ENCODE measurements at regions not wholly inside any gene's neighbourhood (a gene's known extent, or its start where the extent isn't known, plus 50 kb on each side); places are given as distances from the start of the nearest gene placed in this dataset.
"Not testable (repeated sequence)": the region's sequence is repeated elsewhere in the genome, so short reads cannot be mapped to it uniquely, and the experiment has no call there.

- H3K27ac Mint-ChIP-seq = no peak overlapping the region
- H3K9me3 Mint-ChIP-seq = peaks cover 1% of the 10 kb centered on the region
- H3K36me3 Mint-ChIP-seq = no peaks in the 10 kb centered on the region
- DNase-seq (no peak), ATAC-seq (ENCODE audit: low read depth) (no peak)
- no peak overlapping the region for H3K4me3 Mint-ChIP-seq
- POLR2A ChIA-PET = no interaction called here
- H3K4me1 Mint-ChIP-seq = no peaks in the 10 kb centered on the region
- H3K27me3 Mint-ChIP-seq = no peaks in the 10 kb centered on the region
These were observed 205.6 kb downstream of the ZIC3 start for GRCh38 chrX:137771537-137771936.

DNA sequence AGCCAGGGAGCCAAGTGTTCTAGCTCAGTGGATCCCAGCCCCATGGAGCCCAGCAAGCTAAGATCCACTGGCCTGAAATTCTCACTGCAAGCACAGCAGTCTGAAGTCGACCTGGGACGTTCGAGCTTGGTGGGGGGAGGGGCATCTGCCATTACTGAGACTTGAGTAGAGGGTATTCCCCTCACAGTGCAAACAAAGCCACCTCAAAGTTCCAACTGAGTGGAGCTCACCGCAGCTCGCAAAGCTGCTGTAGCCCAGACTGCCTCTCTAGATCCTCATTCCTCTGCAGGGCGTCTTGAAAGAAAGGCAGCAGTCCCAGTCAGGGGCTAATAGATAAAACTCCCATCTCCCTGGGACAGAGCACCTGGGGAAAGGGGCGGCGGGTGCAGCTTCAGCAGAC is 226.3 kb downstream of the ZIC3 start:
- POLR2A ChIA-PET = no interaction called here
- H3K9me3 Mint-ChIP-seq = peaks cover 4% of the 10 kb centered on the region
- H3K36me3 Mint-ChIP-seq = no peaks in the 10 kb centered on the region
- no peak overlapping the region for H3K4me3 Mint-ChIP-seq
- ATAC-seq (ENCODE audit: low read depth) (no peak), DNase-seq (no peak)
- no peak overlapping the region for H3K27ac Mint-ChIP-seq
- H3K4me1 Mint-ChIP-seq = no peaks in the 10 kb centered on the region
- no peaks in the 10 kb centered on the region for H3K27me3 Mint-ChIP-seq

GRCh38 chrX:137797926-137798325 is 232.0 kb downstream of the ZIC3 start:
- POLR2A ChIA-PET; H3K4me3 Mint-ChIP-seq; H3K27ac Mint-ChIP-seq; H3K9me3 Mint-ChIP-seq; H3K27me3 Mint-ChIP-seq; DNase-seq; ATAC-seq (ENCODE audit: low read depth); H3K4me1 Mint-ChIP-seq; H3K36me3 Mint-ChIP-seq: not testable (repeated sequence)

DNA sequence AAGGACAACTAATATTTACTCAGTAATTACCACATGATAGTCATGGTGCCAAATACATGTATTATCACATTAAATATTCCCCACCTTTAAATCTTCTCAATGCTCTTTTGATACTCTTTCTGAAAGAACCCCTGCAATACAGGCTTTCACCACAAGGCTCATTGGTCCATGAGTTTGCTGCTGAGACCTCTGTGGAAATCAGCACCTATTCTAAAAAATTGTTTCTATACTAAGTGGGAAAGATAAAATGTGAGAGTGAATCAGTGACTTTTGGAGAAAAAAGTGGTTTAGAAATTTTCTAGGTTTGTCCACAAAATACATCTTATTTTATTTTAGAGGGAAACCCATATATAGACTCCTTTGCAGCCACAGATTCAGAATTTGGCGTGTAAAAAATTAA is 257.3 kb downstream of the ZIC3 start:
- Mint-ChIP-seq H3K27ac (no peak overlapping the region), H3K4me3 (no peak overlapping the region), H3K27me3 (no peaks in the 10 kb centered on the region), H3K36me3 (no peaks in the 10 kb centered on the region), H3K9me3 (no peaks in the 10 kb centered on the region), H3K4me1 (no peaks in the 10 kb centered on the region)
- ATAC-seq (ENCODE audit: low read depth) = no peak
- POLR2A ChIA-PET = no interaction called here
- DNase-seq = no peak

- no peak overlapping the region for H3K4me3 Mint-ChIP-seq
- no peaks in the 10 kb centered on the region for H3K4me1 Mint-ChIP-seq
- ATAC-seq (ENCODE audit: low read depth) = no peak
- no peak overlapping the region for H3K27ac Mint-ChIP-seq
- POLR2A ChIA-PET = no interaction called here
- H3K27me3 Mint-ChIP-seq = no peaks in the 10 kb centered on the region
- H3K9me3 Mint-ChIP-seq = no peaks in the 10 kb centered on the region
- no peak for DNase-seq
- no peaks in the 10 kb centered on the region for H3K36me3 Mint-ChIP-seq
These were observed 281.4 kb downstream of the ZIC3 start for GRCh38 chrX:137847376-137847775.

DNA sequence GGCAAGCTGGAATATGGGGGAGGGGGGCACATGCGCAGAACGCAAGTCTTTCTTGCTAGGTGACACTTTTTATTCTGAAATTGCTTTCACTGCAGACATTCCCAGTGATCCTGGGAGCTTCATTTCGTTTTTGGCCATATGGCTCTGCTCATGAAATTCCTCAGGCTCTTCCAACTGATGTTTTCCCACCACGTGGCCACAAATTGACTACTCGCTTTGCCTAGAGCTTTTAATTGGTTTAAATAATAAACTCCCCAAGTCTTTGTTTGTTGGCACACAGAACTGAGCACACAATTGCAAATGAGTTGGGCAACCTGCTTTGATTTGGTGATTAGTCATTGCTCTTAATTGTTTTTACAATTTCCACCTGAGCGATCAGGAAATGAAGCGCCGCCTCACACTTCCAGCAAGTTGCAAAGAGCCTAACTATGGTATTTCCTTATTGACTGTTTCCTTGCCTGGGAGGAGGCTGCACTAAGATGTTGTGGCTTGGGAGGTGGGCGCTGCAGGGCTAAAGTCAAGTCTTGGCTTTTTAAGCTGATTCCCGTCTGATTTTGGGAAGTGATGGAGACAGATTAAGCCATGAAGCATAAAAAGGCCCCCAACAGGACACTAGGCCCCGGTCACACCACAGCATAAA is 282.5 kb downstream of the ZIC3 start:
- ATAC-seq (ENCODE audit: low read depth) (no peak), DNase-seq (no peak)
- H3K36me3 Mint-ChIP-seq = no peaks in the 10 kb centered on the region
- H3K27me3 Mint-ChIP-seq = no peaks in the 10 kb centered on the region
- no peaks in the 10 kb centered on the region for H3K9me3 Mint-ChIP-seq
- POLR2A ChIA-PET = no interaction called here
- no peaks in the 10 kb centered on the region for H3K4me1 Mint-ChIP-seq
- H3K27ac Mint-ChIP-seq = no peak overlapping the region
- no peak overlapping the region for H3K4me3 Mint-ChIP-seq

DNA sequence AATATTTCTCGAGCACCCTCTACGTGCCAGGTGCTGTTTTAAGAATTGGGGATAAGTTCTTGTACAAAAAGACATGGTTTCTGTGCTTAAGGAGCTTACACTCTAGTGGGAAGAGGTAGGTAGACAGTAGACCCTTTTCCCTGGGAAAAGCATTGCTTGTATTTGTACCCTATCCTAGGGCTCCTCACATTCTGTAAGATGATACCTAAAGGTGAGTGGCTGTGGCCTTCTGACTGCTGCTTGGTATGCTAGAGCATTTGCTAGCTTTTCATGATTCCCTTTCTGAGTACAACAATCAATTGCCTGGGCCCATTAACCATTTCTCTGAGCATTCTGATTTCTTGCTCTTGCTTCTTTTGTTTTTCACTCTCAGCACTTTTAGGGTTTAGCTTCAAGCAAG is 286.6 kb downstream of the ZIC3 start:
- H3K36me3 Mint-ChIP-seq = no peaks in the 10 kb centered on the region
- no peak overlapping the region for H3K4me3 Mint-ChIP-seq
- DNase-seq (no peak), ATAC-seq (ENCODE audit: low read depth) (no peak)
- no peaks in the 10 kb centered on the region for H3K9me3 Mint-ChIP-seq
- H3K27ac Mint-ChIP-seq = no peak overlapping the region
- no peaks in the 10 kb centered on the region for H3K4me1 Mint-ChIP-seq
- no peaks in the 10 kb centered on the region for H3K27me3 Mint-ChIP-seq
- POLR2A ChIA-PET = interaction anchor here (0.6 kb wide), 1 partner anchor 76 kb away, joined by 4 read pairs; no protein-coding TSS in a partner anchor

GRCh38 chrX:137855490-137855889 is 289.6 kb downstream of the ZIC3 start:
- no peak overlapping the region for H3K27ac Mint-ChIP-seq
- no peaks in the 10 kb centered on the region for H3K9me3 Mint-ChIP-seq
- H3K36me3 Mint-ChIP-seq = no peaks in the 10 kb centered on the region
- no peak overlapping the region for H3K4me3 Mint-ChIP-seq
- ATAC-seq (ENCODE audit: low read depth) = no peak
- no peaks in the 10 kb centered on the region for H3K27me3 Mint-ChIP-seq
- no peaks in the 10 kb centered on the region for H3K4me1 Mint-ChIP-seq
- POLR2A ChIA-PET = no interaction called here
- no peak for DNase-seq

DNA sequence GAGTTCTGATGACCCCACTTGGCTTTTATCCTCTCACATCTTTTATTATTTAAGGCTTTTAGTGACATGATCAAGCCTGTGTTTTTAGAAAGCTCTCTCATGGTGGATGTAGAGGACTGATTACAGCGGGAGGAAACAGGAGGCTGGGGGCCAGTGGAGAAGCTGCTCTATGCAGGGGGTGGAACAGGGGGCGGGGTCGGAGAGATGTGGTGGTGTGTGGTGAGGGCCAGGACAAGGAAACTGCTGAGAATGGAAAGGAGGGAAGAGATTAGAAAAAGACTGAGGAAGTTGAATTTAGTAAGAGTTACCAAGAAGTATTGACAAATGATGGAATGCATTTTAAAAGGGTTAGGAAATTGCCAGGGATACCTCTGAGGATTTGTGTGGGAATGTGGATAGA is 292.2 kb downstream of the ZIC3 start:
- DNase-seq (no peak), ATAC-seq (ENCODE audit: low read depth) (no peak)
- no peaks in the 10 kb centered on the region for H3K4me1 Mint-ChIP-seq
- POLR2A ChIA-PET = no interaction called here
- H3K36me3 Mint-ChIP-seq = no peaks in the 10 kb centered on the region
- no peak overlapping the region for H3K27ac Mint-ChIP-seq
- no peaks in the 10 kb centered on the region for H3K9me3 Mint-ChIP-seq
- H3K27me3 Mint-ChIP-seq = no peaks in the 10 kb centered on the region
- H3K4me3 Mint-ChIP-seq = no peak overlapping the region

DNA sequence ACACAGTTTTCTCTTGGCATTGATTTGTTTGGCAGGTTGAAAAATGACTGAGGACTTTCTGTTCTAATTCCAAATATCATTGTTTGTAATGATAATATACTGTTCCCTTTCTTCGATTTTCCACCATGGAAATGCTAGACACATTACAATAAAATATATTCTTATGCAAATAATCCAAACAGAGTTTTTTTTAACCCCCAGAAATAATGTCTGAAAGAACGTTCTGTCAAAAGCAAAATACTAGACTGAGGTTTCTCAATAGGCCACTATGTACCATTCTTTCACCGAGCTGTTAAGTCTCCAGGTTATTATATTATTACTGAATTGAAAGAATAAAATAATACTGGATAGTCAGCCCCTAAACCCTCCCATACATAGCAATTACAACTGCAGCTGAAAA is 312.5 kb downstream of the ZIC3 start:
- Mint-ChIP-seq H3K36me3 (no peaks in the 10 kb centered on the region), H3K9me3 (no peaks in the 10 kb centered on the region), H3K4me3 (no peak overlapping the region), H3K4me1 (no peaks in the 10 kb centered on the region), H3K27ac (no peak overlapping the region), H3K27me3 (no peaks in the 10 kb centered on the region)
- no peak for ATAC-seq (ENCODE audit: low read depth)
- POLR2A ChIA-PET = no interaction called here
- no peak for DNase-seq

- Mint-ChIP-seq H3K27ac (no peak overlapping the region), H3K27me3 (no peaks in the 10 kb centered on the region), H3K9me3 (no peaks in the 10 kb centered on the region), H3K4me3 (no peak overlapping the region), H3K36me3 (no peaks in the 10 kb centered on the region), H3K4me1 (no peaks in the 10 kb centered on the region)
- ATAC-seq (ENCODE audit: low read depth) (no peak), DNase-seq (no peak)
- POLR2A ChIA-PET = no interaction called here
These were observed 317.0 kb downstream of the ZIC3 start for GRCh38 chrX:137882960-137883359.

DNA sequence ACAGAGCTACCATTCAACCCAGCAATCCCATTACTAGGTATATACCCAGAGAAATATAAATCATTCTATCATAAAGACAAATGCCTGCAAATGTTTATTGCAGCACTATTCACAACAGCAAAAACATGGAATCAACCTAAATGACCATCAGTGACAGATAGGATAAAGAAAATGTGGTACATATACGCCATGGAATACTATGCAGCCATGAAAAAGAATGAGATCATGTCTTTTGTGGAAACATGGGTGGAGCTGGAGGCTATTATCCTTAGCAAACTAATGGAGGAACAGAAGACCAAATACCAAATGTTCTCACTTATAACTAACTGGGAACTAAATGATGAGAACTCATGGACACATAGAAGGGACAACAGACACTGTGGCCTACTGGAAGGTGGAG is 318.9 kb downstream of the ZIC3 start:
- H3K4me1 Mint-ChIP-seq; H3K27me3 Mint-ChIP-seq; H3K4me3 Mint-ChIP-seq; ATAC-seq (ENCODE audit: low read depth); H3K36me3 Mint-ChIP-seq; POLR2A ChIA-PET; H3K9me3 Mint-ChIP-seq; H3K27ac Mint-ChIP-seq; DNase-seq: not testable (repeated sequence)

- no peak for DNase-seq
- no peak for ATAC-seq (ENCODE audit: low read depth)
- H3K4me3 Mint-ChIP-seq = no peak overlapping the region
- H3K9me3 Mint-ChIP-seq = no peaks in the 10 kb centered on the region
- H3K27ac Mint-ChIP-seq = no peak overlapping the region
- H3K36me3 Mint-ChIP-seq = no peaks in the 10 kb centered on the region
- no peaks in the 10 kb centered on the region for H3K27me3 Mint-ChIP-seq
- H3K4me1 Mint-ChIP-seq = no peaks in the 10 kb centered on the region
- POLR2A ChIA-PET = no interaction called here
These were observed 325.5 kb downstream of the ZIC3 start for GRCh38 chrX:137891431-137891830.

DNA sequence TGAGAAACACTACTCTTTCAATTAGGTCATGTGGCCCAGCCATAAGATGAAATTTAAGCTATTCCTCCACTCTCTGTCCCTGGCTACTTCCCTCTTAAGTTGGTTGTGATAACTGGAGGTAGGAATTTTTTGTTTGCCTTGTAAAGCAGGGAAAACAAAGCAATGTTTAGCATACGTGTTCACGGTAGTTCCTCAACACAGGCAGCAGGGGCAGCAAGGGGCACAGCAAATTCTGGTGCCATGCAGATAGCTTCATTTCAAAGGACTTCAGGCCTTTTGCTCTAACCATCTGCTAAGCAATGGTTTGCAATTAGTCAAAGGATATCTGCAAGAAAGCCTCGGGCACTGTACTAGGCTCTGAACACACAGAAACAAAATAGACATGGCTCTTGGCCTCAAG is 330.2 kb downstream of the ZIC3 start:
- no peak overlapping the region for H3K27ac Mint-ChIP-seq
- H3K27me3 Mint-ChIP-seq = no peaks in the 10 kb centered on the region
- no peaks in the 10 kb centered on the region for H3K4me1 Mint-ChIP-seq
- ATAC-seq (ENCODE audit: low read depth) (no peak), DNase-seq (no peak)
- H3K4me3 Mint-ChIP-seq = no peak overlapping the region
- no peaks in the 10 kb centered on the region for H3K9me3 Mint-ChIP-seq
- POLR2A ChIA-PET = no interaction called here
- no peaks in the 10 kb centered on the region for H3K36me3 Mint-ChIP-seq

GRCh38 chrX:137915466-137915865 is 349.5 kb downstream of the ZIC3 start:
- ATAC-seq (ENCODE audit: low read depth) (no peak), DNase-seq (no peak)
- H3K4me1 Mint-ChIP-seq = no peaks in the 10 kb centered on the region
- no peaks in the 10 kb centered on the region for H3K9me3 Mint-ChIP-seq
- POLR2A ChIA-PET = no interaction called here
- H3K36me3 Mint-ChIP-seq = no peaks in the 10 kb centered on the region
- H3K4me3 Mint-ChIP-seq = no peak overlapping the region
- no peak overlapping the region for H3K27ac Mint-ChIP-seq
- no peaks in the 10 kb centered on the region for H3K27me3 Mint-ChIP-seq
